Neural cell (in vitro differentiated cells): ENCODE measurements at regions not wholly inside any gene's neighbourhood (a gene's known extent, or its start where the extent isn't known, plus 50 kb on each side); places are given as distances from the start of the nearest gene placed in this dataset.

Experiments used
- H2AFZ ChIP-seq: fragments of 200-600, 300-800 bp; sonication (generic), shearing (Covaris generic); 2 replicates; pipeline ENCODE4 v1.6.0; 2014; ENCODE audit warnings: low read depth, mild to moderate bottlenecking, antibody characterized with exemption, low read length, moderate library complexity
- H3F3A ChIP-seq: fragments of 200-600 bp; shearing (Covaris generic); 2 replicates; pipeline ENCODE4 v1.6.1; 2016; ENCODE audit warnings: mild to moderate bottlenecking, moderate library complexity, mixed read lengths, antibody characterized with exemption, low read length; ENCODE audit not compliant: insufficient read depth, poor library complexity, severe bottlenecking
- H3K27ac ChIP-seq: fragments of 200-600, 300-800 bp; sonication (generic), shearing (Covaris generic); 2 replicates; pipeline ENCODE4 v1.5.1; 2014; ENCODE audit warnings: mild to moderate bottlenecking, low read length, moderate library complexity
- H3K27me3 ChIP-seq: fragments of 300-800, 200-600 bp; sonication (generic), shearing (Covaris generic); 2 replicates; pipeline ENCODE4 v1.6.0; 2014; ENCODE audit warnings: mild to moderate bottlenecking, low read depth, low read length, moderate library complexity; ENCODE audit not compliant: insufficient read depth
- H3K36me3 ChIP-seq: fragments of 300-800, 200-600 bp; sonication (generic), shearing (Covaris generic); 2 replicates; pipeline ENCODE4 v1.5.1; 2014; ENCODE audit warnings: mild to moderate bottlenecking, antibody characterized with exemption, low read length, moderate library complexity; ENCODE audit not compliant: insufficient read depth
- H3K4me2 ChIP-seq: fragments of 300-800, 200-600 bp; sonication (generic), shearing (Covaris generic); 2 replicates; pipeline ENCODE4 v1.6.0; 2014; ENCODE audit warnings: mild to moderate bottlenecking, low read length
- H3K4me3 ChIP-seq: fragments of 300-800, 200-600 bp; sonication (generic), shearing (Covaris generic); 2 replicates; pipeline ENCODE4 v1.5.1; 2014; ENCODE audit warnings: mild to moderate bottlenecking, low read length, moderate library complexity
- H3K79me2 ChIP-seq: fragments of 200-600 bp; shearing (Covaris generic); replicated peaks from 2 replicates; pipeline ENCODE4 v1.6.0; 2014; ENCODE audit warnings: mild to moderate bottlenecking, low read length, moderate library complexity; ENCODE audit not compliant: insufficient read depth
- H3K9ac ChIP-seq: fragments of 300-800, 200-600 bp; sonication (generic), shearing (Covaris generic); 2 replicates; pipeline ENCODE4 v1.6.1; 2016; ENCODE audit warnings: mild to moderate bottlenecking, low read length, mixed read lengths
- H3K9me2 ChIP-seq: fragments of 200-600 bp; shearing (Covaris generic); 2 replicates; pipeline ENCODE4 v1.6.1; 2016; ENCODE audit warnings: mild to moderate bottlenecking, low read length, mixed read lengths; ENCODE audit not compliant: insufficient read depth
- H3K9me3 ChIP-seq: fragments of 200-600, 300-800 bp; sonication (generic), shearing (Covaris generic); 2 replicates; pipeline ENCODE4 v1.6.1; 2016; ENCODE audit warnings: mild to moderate bottlenecking, mixed run types, low read length, moderate library complexity, mixed read lengths
- H4K20me1 ChIP-seq: fragments of 200-600 bp; shearing (Covaris generic); 2 replicates; pipeline ENCODE4 v1.6.1; 2016; ENCODE audit warnings: mild to moderate bottlenecking, mixed run types; ENCODE audit not compliant: insufficient read depth
- CTCF ChIP-seq: fragments of 450-650 bp; IDR thresholded peaks from 2 replicates; pipeline ENCODE4 v1.5.1; 2014; ENCODE audit warnings: antibody characterized with exemption, mild to moderate bottlenecking, moderate library complexity; ENCODE audit not compliant: poor library complexity, severe bottlenecking
- EP300 ChIP-seq: fragments of 450-650 bp; conservative IDR thresholded peaks from 2 replicates; pipeline ENCODE4 v1.6.1; 2014; ENCODE audit warnings: antibody characterized with exemption, mild to moderate bottlenecking, moderate library complexity; ENCODE audit not compliant: poor library complexity, severe bottlenecking
- EZH2 ChIP-seq: fragments of 200-600, 300-800 bp; shearing (Covaris generic), sonication (generic); IDR thresholded peaks from 2 replicates; pipeline ENCODE4 v1.6.1; 2014; ENCODE audit warnings: antibody characterized with exemption, low read length, borderline replicate concordance, mild to moderate bottlenecking; ENCODE audit not compliant: insufficient read depth, poor library complexity, severe bottlenecking
- MXI1 ChIP-seq: fragments of 450-650 bp; conservative IDR thresholded peaks from 2 replicates; pipeline ENCODE4 v1.6.1; 2014; ENCODE audit warnings: antibody characterized with exemption, mild to moderate bottlenecking; ENCODE audit not compliant: poor library complexity, severe bottlenecking
- POLR2AphosphoS5 ChIP-seq: IDR thresholded peaks from 2 replicates; pipeline ENCODE4 v1.6.1; 2012
- RAD21 ChIP-seq: fragments of 450-650 bp; conservative IDR thresholded peaks from 2 replicates; pipeline ENCODE4 v1.6.1; 2014; ENCODE audit warnings: antibody characterized with exemption, mild to moderate bottlenecking, moderate library complexity
- REST ChIP-seq: IDR thresholded peaks from 2 replicates; pipeline ENCODE4 v1.6.1; 2012; ENCODE audit warnings: borderline replicate concordance
- SMC3 ChIP-seq: fragments of 450-650 bp; conservative IDR thresholded peaks from 2 replicates; pipeline ENCODE4 v1.6.1; 2014; ENCODE audit warnings: antibody characterized with exemption, mild to moderate bottlenecking, moderate library complexity; ENCODE audit not compliant: poor library complexity
- TAF1 ChIP-seq: IDR thresholded peaks from 2 replicates; pipeline ENCODE4 v1.6.1; 2012; ENCODE audit warnings: low read depth

GRCh38 chr7:109752068-109752467 is 1182.4 kb downstream of the DNAJB9 start:
- Histone ChIP-seq H3K4me3 (no peak overlapping the region), H3F3A (no peaks in the 10 kb centered on the region), H3K9ac (no peak overlapping the region), H4K20me1 (no peaks in the 10 kb centered on the region), H3K27ac (no peak overlapping the region), H2AFZ (no peak overlapping the region), H3K4me2 (no peak overlapping the region), H3K9me3 (no peaks in the 10 kb centered on the region), H3K36me3 (no peaks in the 10 kb centered on the region), H3K27me3 (no peaks in the 10 kb centered on the region), H3K79me2 (no peaks in the 10 kb centered on the region), H3K9me2 (no peaks in the 10 kb centered on the region)
- TF ChIP-seq EP300 (no peak), POLR2AphosphoS5 (no peak), REST (no peak)

- H3K27ac ChIP-seq: no peak overlapping the region
- H3F3A ChIP-seq: no peaks in the 10 kb centered on the region
- H3K9me2 ChIP-seq: no peaks in the 10 kb centered on the region
- H3K79me2 ChIP-seq: no peaks in the 10 kb centered on the region
- H2AFZ ChIP-seq: no peak overlapping the region
- TF ChIP-seq SMC3: no peak
- H3K9me3 ChIP-seq: no peaks in the 10 kb centered on the region
- no peaks in the 10 kb centered on the region for H4K20me1 ChIP-seq
- H3K9ac ChIP-seq: no peak overlapping the region
- H3K4me3 ChIP-seq: no peak overlapping the region
- no peak overlapping the region for H3K4me2 ChIP-seq
- no peaks in the 10 kb centered on the region for H3K27me3 ChIP-seq
- H3K36me3 ChIP-seq: no peaks in the 10 kb centered on the region
These were observed 1188.0 kb downstream of the DNAJB9 start for GRCh38 chr7:109757713-109758112.

GRCh38 chr7:109763611-109764010 is 1193.9 kb downstream of the DNAJB9 start:
- Histone ChIP-seq H2AFZ (no peak overlapping the region), H3F3A (no peaks in the 10 kb centered on the region), H3K4me2 (no peak overlapping the region), H3K4me3 (no peak overlapping the region), H3K9ac (no peak overlapping the region), H3K9me2 (no peaks in the 10 kb centered on the region), H3K9me3 (no peaks in the 10 kb centered on the region), H3K36me3 (no peaks in the 10 kb centered on the region), H3K79me2 (no peaks in the 10 kb centered on the region), H4K20me1 (no peaks in the 10 kb centered on the region), H3K27me3 (no peaks in the 10 kb centered on the region), H3K27ac (no peak overlapping the region)
- no peak for TF ChIP-seq EZH2
- no peak for TF ChIP-seq TAF1
- TF ChIP-seq POLR2AphosphoS5: no peak
- TF ChIP-seq RAD21: no peak
- TF ChIP-seq EP300: no peak
- TF ChIP-seq MXI1: no peak
- no peak for TF ChIP-seq REST
- no peak for TF ChIP-seq SMC3
- no peak for TF ChIP-seq CTCF
